Thymus (tissue), 11 donors: ENCODE measurements at regions not wholly inside any gene's neighbourhood (a gene's known extent, or its start where the extent isn't known, plus 50 kb on each side); places are given as distances from the start of the nearest gene placed in this dataset.

Source experiments
- DNase-seq, 9 donors: peaks; one replicate each; pipeline ENCODE4 v3.0.0-alpha.2; 2013; ENCODE audit warnings: low spot score in 9 of 9, low read depth in 6 of 9, missing footprints in 1 of 9
- H3K27ac ChIP-seq, 2 donors: one replicate each; pipeline ENCODE4 v1.5.1; 2013; ENCODE audit warnings: control low read depth in 1 of 2, low read depth in 1 of 2, low read length in 1 of 2, mild to moderate bottlenecking in 1 of 2, moderate library complexity in 1 of 2
- H3K27me3 ChIP-seq, 2 donors: one replicate each; pipeline ENCODE4 v1.5.1; 2013; ENCODE audit warnings: low read length in 1 of 2; ENCODE audit not compliant: control insufficient read depth in 2 of 2, insufficient read depth in 1 of 2
- H3K36me3 ChIP-seq, 2 donors: one replicate each; pipeline ENCODE4 v1.5.1; 2013; ENCODE audit warnings: low read length in 1 of 2, mild to moderate bottlenecking in 1 of 2, moderate library complexity in 1 of 2; ENCODE audit not compliant: control insufficient read depth in 2 of 2, insufficient read depth in 2 of 2
- H3K4me1 ChIP-seq, 2 donors: one replicate each; pipeline ENCODE4 v1.5.1; 2013; ENCODE audit warnings: low read length in 2 of 2; ENCODE audit not compliant: control insufficient read depth in 2 of 2, insufficient read depth in 2 of 2
- H3K4me3 ChIP-seq, 2 donors: one replicate each; pipeline ENCODE4 v1.5.1; 2013; ENCODE audit warnings: low read length in 2 of 2, control low read depth in 1 of 2, mild to moderate bottlenecking in 1 of 2
- H3K9me3 ChIP-seq, 2 donors: one replicate each; pipeline ENCODE4 v1.5.1; 2013; ENCODE audit warnings: low read length in 1 of 2, mild to moderate bottlenecking in 1 of 2; ENCODE audit not compliant: control insufficient read depth in 2 of 2, insufficient read depth in 1 of 2
- WGBS: extraction: QIAGEN DNeasy Blood & Tissue Kit; methylation state at CpG from one replicate; pipeline ENCODE4 v1.1.7; 2013; 5-methylcytosine and 5-hydroxymethylcytosine counted together
- donor health status: healthy.

DNA sequence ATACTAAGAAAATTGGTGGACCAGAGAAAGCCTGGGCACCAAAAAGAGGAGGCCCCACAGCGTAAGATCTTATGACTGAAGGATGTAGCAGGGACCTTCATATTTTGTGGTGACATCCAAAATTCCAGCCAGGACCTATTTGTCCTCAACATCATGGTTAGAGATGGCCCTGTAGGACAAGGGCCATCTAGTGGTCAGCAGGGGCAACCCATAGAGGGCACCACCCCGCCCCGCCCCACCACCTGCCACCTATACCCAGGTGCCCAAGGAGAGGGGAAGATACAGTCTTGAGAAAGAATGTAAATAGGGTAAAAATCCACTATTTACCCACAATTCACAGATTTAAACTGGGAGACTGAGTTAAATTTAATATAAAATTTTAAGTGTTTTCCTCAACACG, 59.6 kb upstream of the TMEM163 start:
- 98% methylated on average over 4 of the region's 4 CpGs for WGBS
- no peak overlapping the region for H3K4me3 ChIP-seq
- DNase-seq: no peak

DNA sequence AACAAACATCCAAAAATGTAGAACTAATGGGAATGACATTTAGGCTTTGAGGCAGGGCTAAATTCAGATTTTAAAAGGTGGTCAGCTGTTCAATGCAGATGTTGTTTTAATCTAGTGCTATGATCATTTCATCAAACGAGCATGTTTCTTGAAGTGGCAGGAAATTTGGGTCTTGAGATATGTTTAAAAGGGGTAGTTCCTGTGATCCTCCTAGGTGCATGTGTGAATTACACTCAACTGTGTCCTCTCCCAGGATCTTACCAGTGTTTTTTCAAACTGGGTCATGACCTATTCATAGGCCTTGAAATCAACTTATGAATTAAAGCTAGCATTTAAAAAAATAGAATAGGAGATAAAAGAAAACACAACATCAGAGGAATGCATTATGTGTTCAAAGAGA, 57.4 kb upstream of the ACMSD start:
- H3K9me3 ChIP-seq: no peaks in the 10 kb centered on the region
- H3K4me1 ChIP-seq: peaks cover 6 to 13% of the 10 kb centered on the region in 2 donors
- H3K27me3 ChIP-seq: no peaks in the 10 kb centered on the region
- H3K36me3 ChIP-seq: no peaks in the 10 kb centered on the region
- H3K27ac ChIP-seq: no peak overlapping the region
- peak in 5 of 9 donors; percentile 18 to 71 (median 24) for DNase-seq
- WGBS: 6% methylated on average over 1 of the region's 1 CpG
- H3K4me3 ChIP-seq: no peak overlapping the region

More for the DNA sequence above, 59.6 kb upstream of the TMEM163 start:
- peaks cover 14 to 39% of the 10 kb centered on the region in 2 donors for H3K4me1 ChIP-seq
- no peaks in the 10 kb centered on the region for H3K36me3 ChIP-seq
- no peaks in the 10 kb centered on the region for H3K9me3 ChIP-seq
- no peaks in the 10 kb centered on the region for H3K27me3 ChIP-seq
- no peak overlapping the region for H3K27ac ChIP-seq

DNA sequence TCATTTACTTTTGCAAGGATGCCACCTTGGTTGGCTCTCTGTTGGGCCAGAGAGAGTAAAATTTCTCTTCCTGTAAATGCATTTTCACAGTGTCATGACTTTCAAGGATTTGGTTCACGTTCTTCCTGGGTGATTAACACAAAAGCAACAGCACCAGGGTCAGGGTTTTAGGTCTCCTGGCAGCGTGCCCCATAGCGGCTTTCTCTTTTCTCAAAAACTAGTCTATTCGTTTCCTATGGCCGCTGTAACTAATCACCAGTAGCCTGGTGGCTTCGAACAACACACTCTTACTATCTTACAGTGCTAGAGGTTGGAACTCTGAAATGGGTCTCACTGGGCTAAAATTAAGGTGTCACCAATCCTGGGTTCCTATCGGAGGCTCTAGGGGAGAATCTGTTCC, 56.3 kb upstream of the ACMSD start:
- no peak for DNase-seq
- peaks cover 6 to 10% of the 10 kb centered on the region in 2 donors for H3K4me1 ChIP-seq
- 97% methylated on average over 7 of the region's 7 CpGs for WGBS
- no peak overlapping the region for H3K4me3 ChIP-seq
- H3K27ac ChIP-seq: no peak overlapping the region
- no peaks in the 10 kb centered on the region for H3K27me3 ChIP-seq
- no peaks in the 10 kb centered on the region for H3K9me3 ChIP-seq
- H3K36me3 ChIP-seq: no peaks in the 10 kb centered on the region

DNA sequence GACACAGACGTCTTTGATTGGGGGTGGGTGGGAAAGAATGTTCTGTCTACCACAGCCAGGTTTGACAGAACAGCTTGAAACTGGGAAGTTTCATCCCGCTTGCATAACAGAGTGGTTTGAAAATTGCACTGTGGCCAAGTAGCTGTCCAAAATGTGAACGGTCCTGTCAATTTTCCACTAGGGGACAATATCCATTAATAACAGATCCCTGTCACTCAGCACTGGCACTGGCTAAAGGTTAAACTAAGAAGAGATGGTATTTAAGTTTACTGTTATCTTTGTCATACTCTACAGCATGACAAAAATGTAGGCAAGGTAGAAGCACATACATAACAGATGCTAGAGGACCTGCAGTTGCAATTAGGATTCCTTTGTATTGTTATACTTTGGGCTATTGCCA, 55.6 kb upstream of the ACMSD start:
- 76% methylated on average over 3 of the region's 3 CpGs for WGBS
- peaks cover 6% of the 10 kb centered on the region in 2 donors for H3K4me1 ChIP-seq
- H3K9me3 ChIP-seq: no peaks in the 10 kb centered on the region
- no peaks in the 10 kb centered on the region for H3K36me3 ChIP-seq
- DNase-seq: no peak
- H3K27ac ChIP-seq: no peak overlapping the region
- no peaks in the 10 kb centered on the region for H3K27me3 ChIP-seq
- no peak overlapping the region for H3K4me3 ChIP-seq

DNA sequence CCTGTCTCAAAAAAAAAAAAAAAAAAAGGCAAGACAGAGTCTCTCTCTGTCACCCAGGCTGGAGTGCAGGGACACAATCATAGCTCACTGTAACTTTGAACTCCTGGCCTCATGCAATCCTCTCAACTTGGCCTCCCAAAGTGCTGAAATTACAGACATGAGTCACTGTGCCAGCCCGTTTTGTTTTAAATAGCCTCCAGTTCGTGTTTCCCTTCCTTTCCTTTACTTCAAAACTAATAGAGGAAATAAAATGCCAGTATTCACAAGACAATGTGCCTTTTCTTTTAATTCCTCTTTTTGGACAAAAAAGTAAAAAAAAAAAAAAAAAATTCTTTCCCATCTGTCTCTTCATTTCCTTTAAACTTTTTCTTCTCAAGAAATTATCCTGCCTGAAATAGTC, 54.5 kb upstream of the ACMSD start:
- WGBS: 16% methylated on average over 2 of the region's 2 CpGs
- DNase-seq: no peak
- no peak overlapping the region for H3K27ac ChIP-seq
- no peaks in the 10 kb centered on the region for H3K36me3 ChIP-seq
- H3K9me3 ChIP-seq: no peaks in the 10 kb centered on the region
- H3K4me1 ChIP-seq: peaks cover 0 to 6% of the 10 kb centered on the region in 2 donors
- H3K27me3 ChIP-seq: no peaks in the 10 kb centered on the region
- no peak overlapping the region for H3K4me3 ChIP-seq

DNA sequence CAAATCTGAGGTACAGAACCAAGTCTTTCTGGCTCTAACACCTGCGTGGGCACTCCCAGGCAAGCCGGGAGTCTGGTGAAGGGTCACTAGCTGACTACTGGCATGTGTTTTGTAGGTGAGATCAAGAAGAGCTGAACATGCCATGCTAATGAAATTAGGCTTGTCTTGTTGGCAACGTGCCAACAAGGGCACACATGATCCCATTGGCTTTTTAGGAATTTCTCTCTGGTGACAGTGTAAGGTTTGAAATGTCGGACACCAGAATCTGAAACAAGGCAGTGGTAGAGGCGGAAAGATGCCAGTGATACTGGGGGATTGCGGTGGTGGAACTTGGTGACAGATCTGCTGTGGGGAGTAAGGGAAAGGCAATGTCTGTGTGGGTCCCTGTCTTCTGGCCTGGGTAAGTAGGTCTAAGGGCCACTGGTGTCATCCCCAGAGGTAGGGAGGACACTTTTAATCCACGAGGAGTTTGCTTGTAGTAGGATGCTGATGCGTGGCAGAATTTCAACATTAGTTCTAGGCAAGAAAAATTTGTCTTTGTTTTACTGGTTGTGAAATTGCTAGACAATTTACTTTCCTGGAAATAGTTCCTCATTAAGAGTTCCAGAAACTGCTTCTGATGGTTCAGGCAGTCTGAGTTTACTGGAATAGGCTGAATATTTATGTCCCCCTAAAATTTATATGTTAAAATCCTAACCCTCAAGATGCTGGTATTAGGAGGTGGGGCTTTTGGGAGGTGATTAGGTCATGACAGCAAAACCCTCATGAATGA, 52.6 kb upstream of the ACMSD start:
- peaks cover 0 to 5% of the 10 kb centered on the region in 2 donors for H3K4me1 ChIP-seq

DNA sequence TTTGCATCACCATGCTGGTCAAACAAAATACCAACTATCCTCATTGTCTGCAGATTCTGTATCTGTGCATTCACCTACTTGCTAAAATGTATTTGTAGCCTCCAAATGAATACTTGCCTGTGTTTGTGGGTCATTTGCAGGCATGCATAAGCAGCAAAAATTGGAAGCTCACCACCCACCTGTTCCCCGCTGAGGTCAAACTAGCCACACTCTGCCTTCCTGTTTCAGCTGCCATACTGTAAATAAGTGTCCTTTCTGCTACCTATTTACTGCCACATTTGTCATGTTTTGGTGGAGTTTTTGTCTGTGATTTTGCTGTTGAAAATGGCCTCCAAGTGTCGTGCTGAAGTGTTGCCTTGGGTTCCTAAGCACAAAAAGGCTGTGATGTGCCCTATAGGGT, 50.0 kb upstream of the ACMSD start:
- DNase-seq: no peak
- H3K36me3 ChIP-seq: no peaks in the 10 kb centered on the region
- no peaks in the 10 kb centered on the region for H3K27me3 ChIP-seq
- H3K9me3 ChIP-seq: no peaks in the 10 kb centered on the region
- no peak overlapping the region for H3K27ac ChIP-seq
- no peak overlapping the region for H3K4me3 ChIP-seq
- H3K4me1 ChIP-seq: no peaks in the 10 kb centered on the region
- WGBS: 94% methylated on average over 2 of the region's 2 CpGs

More for the DNA sequence above, 52.6 kb upstream of the ACMSD start:
- DNase-seq: no peak
- Histone ChIP-seq H3K27ac (no peak overlapping the region), H3K27me3 (no peaks in the 10 kb centered on the region), H3K9me3 (no peaks in the 10 kb centered on the region), H3K36me3 (no peaks in the 10 kb centered on the region), H3K4me3 (no peak overlapping the region)
- 94% methylated on average over 8 of the region's 8 CpGs for WGBS
